Endothelial cell of umbilical vein (primary cell): ENCODE measurements at regions not wholly inside any gene's neighbourhood (a gene's known extent, or its start where the extent isn't known, plus 50 kb on each side); places are given as distances from the start of the nearest gene placed in this dataset.

Experiments
- BruUV-seq: library from RNA; stranded (reverse); fragments of 400-500 nt; replicated peaks from 2 replicates; lab custom pipeline; 2021; lab: Mats Ljungman, UMichigan
- CTCF ChIA-PET: fragments of 300-600, 350-600 bp; sonication (Branson Sonifier 250); formaldehyde crosslinking; loops from one replicate; lab custom pipeline; 2021; ENCODE audit warnings: antibody characterized with exemption, inconsistent platforms; lab: Charles Lee
- POLR2A ChIA-PET: fragments of 300-600, 350-600 bp; sonication (Branson Sonifier 250); formaldehyde crosslinking; loops from one replicate; lab custom pipeline; 2021; ENCODE audit warnings: antibody characterized with exemption, inconsistent platforms; lab: Charles Lee
- DNase-seq: peaks from one replicate; pipeline ENCODE4 v3.0.0-alpha.2; 2011; ENCODE audit warnings: low read depth, low spot score
- FAIRE-seq: peaks from 2 replicates; lab custom pipeline; 2011; peaks lifted over from hg19 to GRCh38; lab: Jason Lieb, UNC
- H2AFZ ChIP-seq: 2 replicates; pipeline ENCODE4 v1.6.0; 2012; ENCODE audit warnings: low read depth, low read length, control low read depth, inconsistent platforms
- H3K27ac ChIP-seq: 2 replicates; pipeline ENCODE4 v1.5.1; 2011; ENCODE audit warnings: low read depth, mild to moderate bottlenecking, control low read depth, low read length, moderate library complexity; ENCODE audit not compliant: insufficient read depth
- H3K27me3 ChIP-seq, 2 experiments: 2 replicates each; pipeline versions ENCODE4 v1.6.0 to v1.6.1; 2011; ENCODE audit warnings: low read length in 2 of 2, mixed read lengths in 1 of 2; ENCODE audit not compliant: control insufficient read depth in 2 of 2, insufficient read depth in 2 of 2
- H3K36me3 ChIP-seq, 2 experiments: 2 replicates in 1 of 2; 3 replicates in 1 of 2; pipeline ENCODE4 v1.5.1; 2011; ENCODE audit warnings: low read length in 2 of 2, mild to moderate bottlenecking in 1 of 2, moderate library complexity in 1 of 2; ENCODE audit not compliant: control insufficient read depth in 2 of 2, insufficient read depth in 2 of 2; ENCODE audit errors: extremely low read depth in 1 of 2
- H3K4me1 ChIP-seq: 3 replicates; pipeline ENCODE4 v1.5.1; 2011; ENCODE audit warnings: mild to moderate bottlenecking, low read length; ENCODE audit not compliant: control insufficient read depth, insufficient read depth; ENCODE audit errors: extremely low read depth
- H3K4me2 ChIP-seq: 2 replicates; pipeline ENCODE4 v1.6.1; 2011; ENCODE audit warnings: low read length, control low read depth, mixed read lengths; ENCODE audit not compliant: insufficient read depth
- H3K4me3 ChIP-seq, 3 experiments: fragments of 200-600 bp in 1 of 3; sonication (generic), shearing (Covaris generic) in 1 of 3; replicated peaks in 1 of 3; 2 replicates each; pipeline ENCODE4 v1.5.1; 2011 to 2016; ENCODE audit warnings: control low read depth in 3 of 3, low read length in 3 of 3, mild to moderate bottlenecking in 2 of 3, inconsistent platforms in 1 of 3, low read depth in 1 of 3, moderate library complexity in 1 of 3; ENCODE audit not compliant: insufficient read depth in 1 of 3
- H3K79me2 ChIP-seq: 2 replicates; pipeline ENCODE4 v1.6.0; 2012; ENCODE audit warnings: low read length, inconsistent platforms; ENCODE audit not compliant: control insufficient read depth, insufficient read depth
- H3K9ac ChIP-seq: replicated peaks from 2 replicates; pipeline ENCODE3; 2011; ENCODE audit warnings: low read length, control low read depth; ENCODE audit not compliant: insufficient read depth; ENCODE audit errors: extremely low read depth
- H3K9me1 ChIP-seq: replicated peaks from 3 replicates; pipeline ENCODE4 v1.6.0; 2011; ENCODE audit warnings: mild to moderate bottlenecking, low read length; ENCODE audit not compliant: control insufficient read depth, insufficient read depth; ENCODE audit errors: extremely low read depth
- H3K9me3 ChIP-seq: replicated peaks from 2 replicates; pipeline ENCODE4 v1.5.1; 2012; ENCODE audit warnings: low read length, inconsistent platforms; ENCODE audit not compliant: control insufficient read depth, insufficient read depth
- H4K20me1 ChIP-seq: replicated peaks from 2 replicates; pipeline ENCODE3; 2011; ENCODE audit warnings: mild to moderate bottlenecking, low read length; ENCODE audit not compliant: control insufficient read depth, insufficient read depth; ENCODE audit errors: extremely low read depth
- CTCF ChIP-seq, 2 donors: IDR thresholded peaks; 1 replicate in 1 of 2; 2 replicates in 1 of 2; pipeline ENCODE4 v1.5.1; 2011; ENCODE audit warnings: low read length in 2 of 2, mild to moderate bottlenecking in 2 of 2, moderate library complexity in 2 of 2, control low read depth in 1 of 2, inconsistent platforms in 1 of 2, low read depth in 1 of 2; ENCODE audit not compliant: insufficient read depth in 1 of 2; ENCODE audit errors: extremely low read depth in 1 of 2
- FOS ChIP-seq: IDR thresholded peaks from 2 replicates; pipeline ENCODE4 v1.6.1; 2011; ENCODE audit warnings: mild to moderate bottlenecking, low read length, moderate library complexity, borderline replicate concordance; ENCODE audit not compliant: insufficient read depth
- GATA2 ChIP-seq: IDR thresholded peaks from 2 replicates; pipeline ENCODE4 v1.7.0; 2011; ENCODE audit warnings: low read depth, mild to moderate bottlenecking, moderate library complexity, mixed read lengths, low read length; ENCODE audit not compliant: insufficient read length, insufficient read depth
- JUN ChIP-seq: IDR thresholded peaks from 2 replicates; pipeline ENCODE4 v1.6.1; 2011; ENCODE audit warnings: borderline replicate concordance, low read depth; ENCODE audit not compliant: insufficient read length, insufficient read depth
- MAX ChIP-seq: IDR thresholded peaks from 2 replicates; pipeline ENCODE4 v1.6.1; 2011; ENCODE audit not compliant: insufficient read depth, insufficient read length
- MYC ChIP-seq: IDR thresholded peaks from one replicate; pipeline ENCODE4 v1.6.1; 2011; ENCODE audit warnings: mild to moderate bottlenecking, low read depth, low read length
- POLR2A ChIP-seq: IDR thresholded peaks from 2 replicates; pipeline ENCODE4 v1.6.1; 2012; ENCODE audit warnings: low read depth, mild to moderate bottlenecking, control low read depth, low read length
- POLR2AphosphoS5 ChIP-seq: IDR thresholded peaks from 2 replicates; pipeline ENCODE4 v1.6.1; 2012; ENCODE audit warnings: low read depth, mild to moderate bottlenecking, control low read depth, low read length, moderate library complexity; ENCODE audit not compliant: insufficient read depth
- dilution Hi-C: fragments of 300-500 bp; cut with MboI; formaldehyde crosslinking; loops from one replicate; pipeline ENCODE4 v1.15.0; 2019; ENCODE audit warnings: low sequenced_read_pairs; ENCODE audit not compliant: extremely low pct_ligation_motif_present
- intact Hi-C: fragments of 100-400 bp; cut with micrococcal nuclease; formaldehyde crosslinking; loops from one replicate; pipeline ENCODE4 v1.10.0; 2022

GRCh38 chr2:144201868-144202468, 318.0 kb downstream of the ZEB2 start:
- Histone ChIP-seq H3K9me1 (no peaks in the 10 kb centered on the region), H3K4me1 (peaks cover 12% of the 10 kb centered on the region), H4K20me1 (no peaks in the 10 kb centered on the region), H3K36me3 (no peaks in the 10 kb centered on the region), H3K9ac (no peak overlapping the region), H3K79me2 (no peaks in the 10 kb centered on the region), H2AFZ (peak overlapping the region; percentile 27), H3K27ac (no peak overlapping the region), H3K27me3 (no peaks in the 10 kb centered on the region), H3K4me2 (no peak overlapping the region), H3K4me3 (no peak overlapping the region), H3K9me3 (no peaks in the 10 kb centered on the region)
- dilution Hi-C loops (no loop called here), intact Hi-C loops (no loop called here)
- FAIRE-seq, result no peak
- TF ChIP-seq POLR2AphosphoS5, result no peak
- no peak for TF ChIP-seq JUN
- TF ChIP-seq MAX, result no peak
- TF ChIP-seq CTCF (IDR thresholded peaks at IDR 0.05; ENCODE audit: extremely low read depth in 1 of 2, insufficient read depth in 1 of 2, low read depth in 1 of 2, low read length in 2 of 2), result no peak
- no peak for TF ChIP-seq MYC
- no peak for TF ChIP-seq GATA2
- TF ChIP-seq POLR2A, result no peak
- peak; percentile 31 for TF ChIP-seq FOS
- BruUV-seq, result no TSS peak
- ChIA-PET POLR2A (no interaction called here), CTCF (interaction anchor here (1.3 to 1.5 kb wide), 2 partner anchors 18 to 51 kb away, joined by 3 to 5 read pairs; no protein-coding TSS in a partner anchor)
- DNase-seq, result peak; percentile 21
